A204.1 (cell line): ENCODE measurements at regions not wholly inside any gene's neighbourhood (a gene's known extent, or its start where the extent isn't known, plus 50 kb on each side); places are given as distances from the start of the nearest gene placed in this dataset.
"Not testable (repeated sequence)": the region's sequence is repeated elsewhere in the genome, so short reads cannot be mapped to it uniquely, and the experiment has no call there.

Experiments used
- FAIRE-seq: peaks from 2 replicates; lab custom pipeline; 2012; peaks lifted over from hg19 to GRCh38; lab: Jason Lieb, UNC

GRCh38 chr1:65590279-65590678 is 169.8 kb downstream of the LEPR start:
- no peak for FAIRE-seq

GRCh38 chr1:65593516-65593915 is 173.0 kb downstream of the LEPR start:
- FAIRE-seq, result no peak

- no peak for FAIRE-seq
These were observed 175.3 kb downstream of the LEPR start for GRCh38 chr1:65595724-65596123.

GRCh38 chr1:65596768-65597167 is 176.3 kb downstream of the LEPR start:
- no peak for FAIRE-seq

- no peak for FAIRE-seq
These were observed 185.2 kb downstream of the LEPR start for GRCh38 chr1:65605621-65606020.

- no peak for FAIRE-seq
These were observed 186.0 kb downstream of the LEPR start for GRCh38 chr1:65606426-65606825.

- no peak for FAIRE-seq
These were observed 178.8 kb upstream of the PDE4B start for GRCh38 chr1:65613884-65614283.

GRCh38 chr1:65615859-65616258 is 176.8 kb upstream of the PDE4B start:
- FAIRE-seq, result no peak

GRCh38 chr1:65621721-65622120 is 171.0 kb upstream of the PDE4B start:
- FAIRE-seq, result not testable (repeated sequence)

GRCh38 chr1:65623895-65624294 is 168.8 kb upstream of the PDE4B start:
- peak; percentile 23 for FAIRE-seq

GRCh38 chr1:65625528-65625927 is 167.2 kb upstream of the PDE4B start:
- no peak for FAIRE-seq

- FAIRE-seq, result no peak
These were observed 166.7 kb upstream of the PDE4B start for GRCh38 chr1:65626003-65626402.

- no peak for FAIRE-seq
These were observed 162.9 kb upstream of the PDE4B start for GRCh38 chr1:65629788-65630187.

- no peak for FAIRE-seq
These were observed 161.8 kb upstream of the PDE4B start for GRCh38 chr1:65630855-65631254.

GRCh38 chr1:65632235-65632634 is 160.5 kb upstream of the PDE4B start:
- FAIRE-seq, result no peak

- FAIRE-seq, result no peak
These were observed 152.6 kb upstream of the PDE4B start for GRCh38 chr1:65640046-65640445.

- not testable (repeated sequence) for FAIRE-seq
These were observed 143.5 kb upstream of the PDE4B start for GRCh38 chr1:65649185-65649584.

GRCh38 chr1:65650682-65651081 is 142.0 kb upstream of the PDE4B start:
- FAIRE-seq, result no peak

GRCh38 chr1:65654526-65654925 is 138.2 kb upstream of the PDE4B start:
- FAIRE-seq, result not testable (repeated sequence)

GRCh38 chr1:65657609-65658008 is 135.1 kb upstream of the PDE4B start:
- not testable (repeated sequence) for FAIRE-seq

GRCh38 chr1:65658122-65658521 is 134.6 kb upstream of the PDE4B start:
- no peak for FAIRE-seq

- FAIRE-seq, result no peak
These were observed 124.3 kb upstream of the PDE4B start for GRCh38 chr1:65668368-65668767.

GRCh38 chr1:65670518-65670917 is 122.2 kb upstream of the PDE4B start:
- no peak for FAIRE-seq

- no peak for FAIRE-seq
These were observed 118.2 kb upstream of the PDE4B start for GRCh38 chr1:65674522-65674921.

GRCh38 chr1:65679773-65680172 is 112.9 kb upstream of the PDE4B start:
- no peak for FAIRE-seq
